Epidermal melanocyte (primary cell): ENCODE measurements at regions not wholly inside any gene's neighbourhood (a gene's known extent, or its start where the extent isn't known, plus 50 kb on each side); places are given as distances from the start of the nearest gene placed in this dataset.
"Not testable (repeated sequence)": the region's sequence is repeated elsewhere in the genome, so short reads cannot be mapped to it uniquely, and the experiment has no call there.

Experiments used
- DNase-seq: peaks from one replicate; pipeline ENCODE4 v3.0.0; 2011; ENCODE audit warnings: low spot score; ENCODE audit not compliant: insufficient read length

GRCh38 chr15:87483468-87483867 is 773.1 kb downstream of the NTRK3 start:
- DNase-seq, result no peak

GRCh38 chr15:87481126-87481525 is 775.4 kb downstream of the NTRK3 start:
- no peak for DNase-seq

- no peak for DNase-seq
These were observed 777.9 kb downstream of the NTRK3 start for GRCh38 chr15:87478687-87479072.

- peak; percentile 59 for DNase-seq
These were observed 778.5 kb downstream of the NTRK3 start for GRCh38 chr15:87477737-87478686.

- no peak for DNase-seq
These were observed 779.5 kb downstream of the NTRK3 start for GRCh38 chr15:87477026-87477425.

GRCh38 chr15:87470923-87471322 is 785.6 kb downstream of the NTRK3 start:
- no peak for DNase-seq

- DNase-seq, result not testable (repeated sequence)
These were observed 792.6 kb downstream of the NTRK3 start for GRCh38 chr15:87463956-87464355.

- DNase-seq, result no peak
These were observed 794.9 kb downstream of the NTRK3 start for GRCh38 chr15:87461631-87462030.

- DNase-seq, result no peak
These were observed 801.7 kb downstream of the NTRK3 start for GRCh38 chr15:87454860-87455259.

GRCh38 chr15:87450314-87450713 is 806.2 kb downstream of the NTRK3 start:
- DNase-seq, result no peak

GRCh38 chr15:87439090-87439489 is 817.4 kb downstream of the NTRK3 start:
- no peak for DNase-seq

GRCh38 chr15:87433871-87434270 is 822.7 kb downstream of the NTRK3 start:
- no peak for DNase-seq

- no peak for DNase-seq
These were observed 826.8 kb downstream of the NTRK3 start for GRCh38 chr15:87429754-87430153.

- no peak for DNase-seq
These were observed 836.5 kb downstream of the NTRK3 start for GRCh38 chr15:87420017-87420416.

GRCh38 chr15:87419344-87419743 is 837.2 kb downstream of the NTRK3 start:
- DNase-seq, result no peak

GRCh38 chr15:87416591-87417257 is 839.8 kb downstream of the NTRK3 start:
- no peak for DNase-seq

GRCh38 chr15:87408902-87409301 is 847.6 kb downstream of the NTRK3 start:
- DNase-seq, result no peak

GRCh38 chr15:87403973-87404372 is 852.6 kb downstream of the NTRK3 start:
- DNase-seq, result no peak

GRCh38 chr15:87401973-87402372 is 854.6 kb downstream of the NTRK3 start:
- DNase-seq, result no peak

GRCh38 chr15:87394676-87395075 is 861.9 kb downstream of the NTRK3 start:
- DNase-seq, result no peak

- DNase-seq, result no peak
These were observed 868.8 kb downstream of the NTRK3 start for GRCh38 chr15:87387766-87388165.

- no peak for DNase-seq
These were observed 882.2 kb downstream of the NTRK3 start for GRCh38 chr15:87374339-87374738.

GRCh38 chr15:87369269-87369668 is 887.3 kb downstream of the NTRK3 start:
- DNase-seq, result no peak
